GM19240 (cell line): ENCODE measurements at regions not wholly inside any gene's neighbourhood (a gene's known extent, or its start where the extent isn't known, plus 50 kb on each side); places are given as distances from the start of the nearest gene placed in this dataset.
A peak's percentile ranks its signal among the peaks of the same experiment; 100 is the strongest.

ENCODE experiments used
- DNase-seq: peaks from one replicate; pipeline ENCODE4 v3.0.0; 2011; ENCODE audit warnings: low spot score; ENCODE audit not compliant: insufficient read length

DNA sequence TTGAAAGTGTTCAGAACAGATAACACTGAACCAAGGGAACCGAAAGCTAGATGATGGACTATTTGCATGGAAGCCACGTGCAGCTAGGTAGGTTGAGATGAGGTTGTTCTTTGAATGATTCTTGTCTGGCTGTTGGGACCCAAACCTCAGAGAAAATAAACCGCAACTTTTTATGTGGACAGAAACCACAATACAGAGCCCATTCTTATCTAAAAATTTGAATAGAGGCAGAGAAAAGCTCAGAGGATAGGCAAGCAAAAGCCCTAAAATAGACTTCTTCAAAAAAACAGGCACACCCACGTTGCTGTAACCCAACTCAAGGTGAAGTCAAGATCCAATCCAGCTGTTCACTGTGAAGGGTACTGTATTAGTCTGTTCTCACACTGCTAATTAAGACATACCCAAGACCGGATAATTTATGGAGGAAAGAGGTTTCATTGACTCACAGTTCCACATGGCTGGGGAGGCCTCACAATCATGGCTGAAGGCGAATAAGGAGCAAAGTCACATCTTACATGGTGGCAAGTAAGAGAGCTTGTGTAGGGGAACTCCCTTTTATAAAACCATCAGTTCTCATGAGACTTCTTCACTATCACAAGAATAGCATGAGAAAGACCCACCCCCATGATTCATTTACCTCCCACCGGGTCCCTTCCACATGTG, 353.8 kb downstream of the AACS start:
- DNase-seq, result no peak

DNA sequence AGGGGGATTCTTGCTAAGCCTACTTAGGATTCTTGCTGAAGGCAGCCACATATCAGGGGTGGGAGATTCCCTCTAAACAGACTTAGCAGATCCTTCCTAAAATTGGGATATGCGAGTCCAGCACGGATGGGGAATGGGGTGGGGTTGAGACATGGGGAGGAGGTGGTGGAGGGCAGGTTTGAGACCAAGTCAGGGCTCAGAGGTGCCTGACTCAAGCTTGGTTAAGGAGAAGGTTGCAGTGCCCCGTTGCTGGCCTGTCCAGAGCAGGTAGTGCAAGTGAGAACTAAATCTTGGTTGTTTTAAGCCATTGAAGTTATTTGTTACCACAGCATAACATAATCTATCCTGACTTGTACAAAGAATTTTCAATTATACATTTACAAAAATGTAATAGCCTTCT, 359.7 kb downstream of the AACS start:
- DNase-seq, result no peak

DNA sequence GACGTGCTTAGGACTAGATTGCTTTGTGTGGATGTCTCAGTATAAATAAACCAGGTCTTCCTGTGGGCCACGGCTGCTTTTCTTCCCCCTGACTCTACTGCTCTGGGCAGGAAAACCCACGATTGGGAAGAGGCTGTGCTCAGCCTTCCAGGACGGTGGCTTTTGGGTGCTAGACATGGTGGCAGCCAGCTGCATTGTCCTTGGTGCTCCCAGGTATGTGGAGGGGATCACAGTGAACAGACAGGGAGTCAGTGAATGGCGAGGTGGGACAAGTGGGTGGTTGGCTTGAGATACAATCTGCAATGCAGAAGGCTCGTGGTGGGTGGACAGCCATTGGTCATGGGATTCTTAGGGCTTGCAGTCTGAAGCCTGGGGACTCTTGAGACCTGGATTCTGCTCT, 366.3 kb downstream of the AACS start:
- DNase-seq, result no peak

DNA sequence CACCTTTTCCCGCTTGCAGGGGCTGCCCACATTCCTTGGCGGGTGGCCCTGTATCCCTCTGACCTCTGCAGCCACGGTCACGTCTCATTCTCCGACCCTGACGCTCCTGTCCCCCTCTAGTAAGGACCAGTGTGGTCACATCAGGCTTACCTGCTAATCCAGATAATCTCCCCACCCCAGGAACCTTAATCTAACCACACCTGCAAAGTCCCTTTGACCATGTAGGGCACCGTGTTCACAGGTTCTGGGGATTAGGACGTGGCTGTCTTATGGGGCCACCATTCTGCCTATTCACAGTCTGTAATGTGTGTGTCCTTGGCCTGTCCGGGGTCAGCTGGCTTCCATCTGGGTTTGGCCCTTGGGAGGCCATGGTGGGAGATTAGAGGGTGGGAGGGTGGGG, 368.9 kb downstream of the AACS start:
- DNase-seq, result no peak

DNA sequence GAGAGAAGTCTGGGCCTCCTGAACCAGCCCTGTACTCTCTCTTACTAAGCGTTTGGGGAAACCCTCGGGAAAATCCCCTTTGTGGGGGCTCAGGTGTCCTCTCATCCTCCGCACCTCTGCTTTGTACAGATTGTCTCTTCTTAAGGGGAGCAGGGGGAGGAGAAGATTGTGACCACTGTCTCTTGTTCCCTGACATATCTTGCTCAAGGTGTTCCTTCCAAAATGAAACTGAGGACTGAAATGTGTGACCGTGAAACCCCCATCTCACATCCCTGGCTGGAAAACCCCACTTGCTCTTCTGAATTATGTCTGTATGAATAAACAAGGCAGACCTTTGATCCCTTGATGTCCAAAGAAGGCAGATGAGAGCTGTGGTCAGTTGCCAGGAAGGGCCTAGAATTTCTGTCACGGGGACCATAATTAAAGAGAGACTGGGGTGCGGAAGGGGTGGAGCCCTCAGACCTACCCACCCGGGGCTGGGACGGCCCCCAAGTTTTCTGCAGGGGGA, 369.8 kb downstream of the AACS start:
- DNase-seq, result peak; percentile 18

DNA sequence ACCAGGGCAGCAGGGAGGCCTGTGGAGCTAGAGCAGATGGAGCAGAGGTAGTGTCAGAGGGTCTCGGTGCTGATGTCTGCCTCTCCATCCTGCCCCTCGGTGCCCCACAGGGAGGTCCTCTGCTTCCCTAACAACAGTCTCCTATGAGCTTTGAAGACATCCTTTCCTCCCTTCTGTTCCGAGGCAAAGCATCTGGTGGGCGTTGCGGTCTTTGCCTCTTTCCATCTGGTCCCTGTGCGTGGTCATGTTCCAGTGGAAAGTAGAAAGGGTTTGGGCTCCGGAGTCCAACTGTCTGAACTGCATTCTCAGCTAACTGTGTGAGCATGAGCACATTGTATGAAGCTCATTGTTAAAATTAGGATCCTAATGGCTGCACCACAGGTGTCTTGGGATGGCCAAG, 370.6 kb downstream of the AACS start:
- DNase-seq, result no peak

DNA sequence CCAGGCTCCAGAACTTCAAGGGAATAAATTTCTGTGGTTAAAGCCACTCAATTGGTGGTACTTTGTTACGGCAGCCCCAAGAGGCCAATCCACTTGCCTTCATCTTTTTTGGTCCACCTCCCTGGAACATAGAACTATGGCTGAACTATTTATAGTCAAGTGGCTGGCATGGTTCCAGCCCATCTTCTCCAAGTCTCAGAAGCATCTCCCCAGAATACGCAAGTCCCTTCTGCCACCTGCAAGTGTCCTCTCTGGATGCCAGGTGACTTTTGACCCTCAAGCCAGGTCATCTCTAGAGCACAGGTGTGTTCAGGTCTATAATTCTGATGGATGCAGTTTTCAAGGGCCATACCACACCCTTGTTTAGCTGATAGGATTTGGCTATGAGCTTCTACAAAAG, 371.5 kb downstream of the AACS start:
- DNase-seq, result no peak

DNA sequence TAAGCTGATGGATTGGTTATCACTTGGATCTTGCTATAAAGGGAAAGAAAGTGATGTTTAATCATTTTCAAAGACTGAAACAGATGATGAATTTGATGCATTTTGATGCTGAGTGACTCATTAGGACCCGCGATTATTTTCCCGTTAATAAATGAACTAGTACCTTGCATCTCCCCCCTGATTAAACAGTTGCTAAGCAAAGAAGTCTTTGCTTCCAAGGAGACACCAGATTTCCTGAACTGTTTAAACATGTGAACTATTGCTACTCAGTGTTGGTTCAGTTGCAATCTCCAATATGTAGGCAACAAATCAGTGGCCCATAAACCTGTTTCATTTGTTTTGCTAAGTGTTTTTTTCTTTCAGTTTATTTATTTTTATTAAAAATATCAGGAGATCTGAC, 375.2 kb downstream of the AACS start:
- no peak for DNase-seq

DNA sequence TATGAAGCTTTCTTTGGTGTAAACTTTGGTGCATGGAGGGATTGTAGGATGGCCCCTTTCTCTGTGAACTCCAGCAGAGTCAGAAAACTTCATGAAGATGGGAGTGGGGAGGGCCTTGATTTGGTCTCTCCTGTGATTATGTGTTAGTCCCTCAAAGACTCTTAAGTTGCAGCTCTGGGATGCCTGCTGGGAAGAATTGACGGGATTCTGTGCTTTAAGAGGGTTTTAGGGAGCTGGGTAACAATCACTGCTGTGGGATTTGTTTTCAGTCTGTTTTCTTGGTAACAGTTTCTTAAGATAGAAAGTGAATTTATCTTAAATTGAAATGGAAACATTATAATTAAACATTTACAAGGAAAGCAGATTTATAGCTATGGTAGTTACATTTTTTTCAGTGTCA, 378.1 kb downstream of the AACS start:
- DNase-seq, result no peak

DNA sequence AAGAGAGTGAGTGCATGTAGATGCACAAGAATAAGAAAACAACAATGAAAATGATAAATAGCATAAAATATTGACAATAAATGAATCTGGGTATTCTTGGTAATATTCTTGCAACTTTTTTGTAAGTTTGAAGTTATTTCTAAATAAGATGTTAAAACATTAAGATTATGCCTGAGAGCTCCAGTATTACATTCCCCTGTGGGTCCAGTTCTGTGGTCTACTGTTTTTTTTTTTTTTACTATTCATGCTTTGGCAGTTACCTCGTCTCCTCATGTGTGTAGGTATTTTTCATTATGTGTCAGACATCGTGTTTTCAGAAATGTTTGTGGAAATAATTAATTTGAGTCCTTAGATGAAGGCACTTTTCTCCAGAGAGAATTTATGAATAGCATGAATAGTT, 386.2 kb downstream of the AACS start:
- no peak for DNase-seq

DNA sequence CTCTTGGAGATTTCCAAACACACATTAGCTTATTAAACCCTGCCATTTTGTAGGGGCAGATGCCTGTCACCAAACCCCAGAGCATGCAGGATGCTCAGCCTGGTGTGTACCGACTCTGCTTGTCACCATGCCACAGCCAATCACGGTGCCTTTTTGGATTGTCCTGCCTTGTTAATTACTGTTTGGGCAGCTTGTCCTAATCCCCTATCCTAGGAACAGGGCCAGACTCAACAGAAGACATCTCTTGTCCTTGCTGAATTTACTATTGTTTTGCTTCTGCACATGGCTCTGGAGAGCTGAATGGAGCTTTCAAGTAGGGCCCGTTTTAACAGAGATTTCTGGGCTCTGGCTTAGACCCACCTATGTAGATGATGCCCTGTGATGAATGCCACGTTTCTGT, 388.5 kb downstream of the AACS start:
- no peak for DNase-seq

DNA sequence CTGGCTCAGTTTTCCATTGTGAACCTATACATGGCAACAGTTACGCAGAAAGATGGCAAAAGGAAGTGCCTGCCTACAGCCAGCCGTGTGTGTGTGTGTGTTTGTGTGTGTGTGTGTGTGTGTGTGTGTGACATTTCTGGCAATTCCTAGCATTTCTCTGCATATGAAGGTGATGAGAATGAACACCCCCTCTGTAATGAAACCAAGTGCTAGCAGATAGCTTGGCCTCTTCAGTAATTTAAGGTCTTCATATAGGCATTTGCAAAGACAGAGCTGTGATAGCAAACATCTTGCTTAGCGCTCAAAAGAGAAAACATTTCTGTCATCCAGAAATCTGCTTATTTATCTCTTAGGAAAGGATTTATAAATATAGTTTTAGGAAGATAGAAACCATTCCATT, 389.1 kb downstream of the AACS start:
- DNase-seq, result no peak

DNA sequence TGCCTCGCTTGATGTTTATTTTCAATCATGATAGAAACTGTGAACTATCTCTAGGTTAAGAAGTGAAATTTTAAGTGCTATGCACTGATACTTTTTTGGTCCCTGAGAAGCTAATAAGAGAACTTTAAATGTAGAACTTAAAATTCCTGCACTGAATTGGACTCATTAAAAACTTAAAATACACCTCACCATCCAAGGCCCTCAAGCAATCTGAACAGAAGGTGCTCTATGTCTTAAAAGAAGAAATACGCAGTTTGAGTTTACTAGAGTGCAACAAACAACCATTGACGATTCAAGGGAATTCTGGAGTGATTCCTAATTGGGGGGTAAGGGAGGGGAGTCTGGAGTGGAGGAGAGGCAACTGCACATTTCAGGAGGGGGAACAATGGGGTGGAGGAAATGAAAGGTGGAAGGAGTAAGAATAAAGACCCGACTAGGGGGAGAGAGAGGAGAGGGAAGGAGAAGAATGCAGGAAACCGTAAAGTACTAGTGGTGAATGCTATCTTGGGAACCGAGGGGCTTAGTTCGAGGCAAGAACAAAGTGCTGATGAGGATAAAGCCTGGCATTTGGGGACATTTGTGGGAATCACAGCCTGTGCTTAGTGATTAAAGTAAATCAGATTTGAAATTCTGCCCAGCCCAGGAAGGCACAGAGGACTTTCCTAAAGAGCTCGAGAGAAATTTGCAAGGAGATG, 389.7 kb downstream of the AACS start:
- DNase-seq, result no peak

DNA sequence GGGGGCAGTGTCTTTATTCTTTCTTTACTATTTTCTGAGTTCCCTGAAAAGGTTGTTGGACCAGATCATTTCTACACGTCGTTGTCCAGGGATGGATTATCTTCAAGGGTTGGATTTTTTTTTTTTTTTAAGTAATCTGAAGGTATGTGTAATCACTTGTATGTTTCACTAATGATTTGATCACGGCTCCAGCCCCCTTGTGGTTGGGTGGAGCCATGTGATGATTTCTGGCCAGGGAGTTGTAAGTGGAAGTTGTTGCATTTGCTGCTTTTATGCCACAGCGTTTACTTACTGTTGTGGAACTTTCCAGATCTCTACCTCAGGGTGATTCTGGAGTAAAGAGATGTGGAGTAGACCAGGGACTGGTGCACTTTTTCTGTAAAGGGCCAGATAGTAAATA, 390.3 kb downstream of the AACS start:
- DNase-seq, result no peak

DNA sequence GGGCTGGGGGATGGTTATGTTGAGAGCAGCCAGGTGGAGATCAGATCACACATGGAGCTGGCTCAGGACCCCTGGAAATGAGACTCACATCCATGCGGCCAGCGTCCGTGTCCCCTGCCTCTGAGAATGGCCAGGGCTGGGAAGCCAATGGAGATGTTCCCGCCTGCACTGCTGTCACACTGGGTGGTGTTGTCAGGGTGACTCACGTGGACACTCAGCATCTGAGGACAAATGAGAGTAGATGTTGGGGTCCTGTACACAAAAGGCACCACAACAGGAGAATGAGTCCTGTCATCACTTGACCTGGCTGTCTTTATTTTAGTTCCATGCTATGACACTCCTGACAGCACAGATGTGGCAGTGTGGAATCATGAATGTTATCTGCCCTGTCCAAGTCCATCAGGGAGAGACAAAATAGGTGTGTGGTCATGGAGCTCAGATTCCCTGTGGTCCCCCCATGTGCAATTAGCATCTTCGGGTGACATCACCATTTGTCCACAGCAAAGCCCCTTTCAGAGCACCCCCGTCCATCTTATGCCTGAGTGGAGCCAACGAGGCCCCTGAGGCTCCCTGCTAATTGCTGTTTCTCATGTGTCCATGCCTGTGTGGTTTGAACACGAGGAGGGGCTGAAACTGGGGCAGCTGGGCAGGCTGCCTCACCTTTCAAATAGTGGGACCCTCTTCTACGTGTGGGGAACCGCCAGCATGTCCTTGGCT, 393.5 kb downstream of the AACS start:
- no peak for DNase-seq

DNA sequence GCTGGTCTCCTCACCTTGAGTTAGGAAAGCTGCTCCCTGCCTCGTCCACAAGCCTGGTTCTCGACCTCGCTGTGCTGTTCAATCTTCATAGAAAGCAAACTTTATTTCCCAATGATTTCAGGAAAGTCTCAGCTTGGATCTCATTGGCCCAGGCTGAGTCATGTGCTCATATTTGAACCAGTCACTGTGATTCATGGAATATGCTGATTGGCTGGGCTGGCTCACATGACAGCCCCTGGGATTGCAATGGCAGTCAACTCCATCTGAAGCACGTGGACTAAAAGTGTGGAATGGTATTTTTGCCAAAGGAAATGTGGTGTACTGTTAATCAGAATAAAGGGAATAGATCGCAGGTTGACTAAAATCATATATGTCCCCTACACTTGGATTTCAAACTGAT, 396.6 kb downstream of the AACS start:
- no peak for DNase-seq

DNA sequence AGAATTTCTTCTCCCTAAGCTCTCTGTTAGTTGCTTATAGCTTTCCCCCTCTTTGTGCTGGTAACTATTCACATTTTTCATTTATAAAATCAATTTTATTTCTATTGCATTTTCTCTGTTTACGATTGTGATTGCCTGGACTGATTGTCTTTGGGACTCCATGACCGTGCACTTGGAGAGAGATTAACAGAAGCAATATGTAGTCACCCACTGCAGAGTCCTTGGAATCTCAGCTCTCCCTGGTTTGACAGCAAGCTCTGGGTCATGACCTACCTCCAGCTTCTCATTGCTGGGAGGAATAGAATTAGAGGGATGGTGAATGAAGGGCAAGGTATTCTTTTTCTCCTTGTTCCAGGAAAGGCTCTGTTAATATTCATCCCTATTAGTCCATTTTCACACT, 398.2 kb downstream of the AACS start:
- DNase-seq, result no peak

DNA sequence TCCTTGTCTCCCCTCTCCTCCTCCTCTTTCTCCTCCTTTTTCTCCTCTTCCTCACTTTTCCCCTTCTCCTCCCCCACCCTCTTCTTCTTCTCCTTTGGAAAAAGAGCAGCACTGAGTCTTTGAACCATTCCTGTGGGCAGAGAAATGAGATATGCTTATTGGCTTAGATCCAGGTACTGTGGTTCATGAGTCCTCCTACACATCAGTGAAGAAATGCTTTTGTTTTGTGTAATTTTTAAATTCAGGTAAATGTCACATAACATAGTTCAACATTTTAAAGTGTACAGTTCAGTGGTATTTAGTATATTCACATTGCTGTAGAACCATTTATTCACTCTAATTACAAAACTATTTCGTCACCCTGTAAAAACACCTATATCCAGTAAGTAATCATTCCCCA, 402.1 kb downstream of the AACS start:
- no peak for DNase-seq

DNA sequence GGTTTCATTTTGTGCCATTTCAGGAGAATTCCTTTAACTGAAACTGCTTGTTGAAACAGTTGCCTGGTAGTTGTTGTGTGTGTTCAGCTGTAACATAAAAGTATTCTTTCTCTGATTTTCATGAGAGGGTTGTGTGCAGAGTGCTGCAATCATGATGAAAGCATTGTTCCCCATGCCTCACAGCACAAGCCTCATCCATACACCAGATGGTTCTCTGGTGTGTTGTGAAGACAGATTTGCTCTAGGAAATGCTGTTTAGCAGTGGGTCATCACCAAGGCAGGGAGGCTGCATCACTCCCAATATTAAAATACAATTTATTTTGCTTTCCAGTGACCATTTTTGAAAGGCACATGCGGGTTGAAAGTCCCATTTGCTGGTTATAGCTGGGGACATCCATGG, 404.4 kb downstream of the AACS start:
- DNase-seq, result no peak

DNA sequence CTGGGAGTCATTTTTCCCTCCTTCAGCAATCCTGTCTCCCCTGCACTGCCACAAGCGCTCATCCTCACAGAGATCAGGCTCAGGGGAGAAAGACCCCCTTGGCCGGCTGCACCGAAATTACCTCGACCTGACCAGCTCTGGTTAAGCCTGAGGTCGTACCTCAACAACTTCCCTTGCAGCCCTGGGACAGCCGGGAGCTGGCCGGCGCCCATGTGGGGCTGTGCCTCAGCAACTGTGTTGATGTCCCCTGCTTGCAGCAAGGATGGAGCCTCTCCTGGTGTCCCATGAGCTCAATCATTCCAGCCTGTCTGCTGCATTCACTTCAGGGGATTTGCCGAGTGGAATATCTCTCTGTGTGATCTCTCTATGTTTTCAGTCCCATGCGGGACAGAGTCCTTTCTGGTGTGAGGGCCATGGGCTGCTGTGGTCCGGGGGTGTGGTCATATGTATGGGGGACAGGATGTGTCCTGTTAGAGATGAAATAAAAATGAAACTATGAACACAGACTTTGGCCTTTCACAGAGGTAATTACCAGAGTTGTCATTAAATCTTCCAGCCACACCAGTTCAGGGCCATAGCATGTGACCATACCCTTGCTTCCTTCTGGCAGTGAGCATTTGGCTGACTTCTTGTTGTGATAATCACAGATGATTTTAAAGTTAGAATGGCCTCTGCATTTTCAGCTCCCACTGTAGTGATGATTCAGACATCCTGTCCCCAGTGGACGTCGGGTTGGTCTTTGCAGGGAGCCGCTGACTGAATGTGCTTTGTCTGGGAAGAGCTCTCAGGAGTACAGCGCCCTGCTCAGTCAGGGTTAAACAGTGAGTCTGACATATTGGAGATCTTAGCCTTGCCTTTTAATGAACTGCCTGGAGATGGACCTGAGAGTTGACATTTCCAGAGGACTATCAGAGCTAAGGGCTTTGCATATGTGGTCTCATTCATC, 405.9 kb downstream of the AACS start:
- no peak for DNase-seq

DNA sequence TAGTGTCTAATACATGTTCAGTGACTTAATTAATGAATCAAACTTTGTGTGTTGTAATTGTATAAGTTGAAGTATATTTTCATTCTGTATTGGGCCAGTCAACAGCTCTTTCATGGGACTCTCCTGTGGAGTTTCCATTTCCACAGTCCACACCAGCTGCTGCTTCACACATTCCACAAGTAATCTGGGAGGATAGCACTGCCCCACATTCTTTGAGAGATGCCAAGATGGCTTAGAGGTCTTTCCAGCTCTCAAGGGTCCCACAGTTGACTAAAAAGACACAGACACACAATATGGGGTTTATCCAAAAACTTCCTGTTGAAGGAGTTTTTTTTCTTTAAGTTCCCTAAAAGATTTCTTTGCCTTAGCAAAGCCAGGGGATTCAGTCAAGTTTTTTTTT, 408.3 kb downstream of the AACS start:
- no peak for DNase-seq

DNA sequence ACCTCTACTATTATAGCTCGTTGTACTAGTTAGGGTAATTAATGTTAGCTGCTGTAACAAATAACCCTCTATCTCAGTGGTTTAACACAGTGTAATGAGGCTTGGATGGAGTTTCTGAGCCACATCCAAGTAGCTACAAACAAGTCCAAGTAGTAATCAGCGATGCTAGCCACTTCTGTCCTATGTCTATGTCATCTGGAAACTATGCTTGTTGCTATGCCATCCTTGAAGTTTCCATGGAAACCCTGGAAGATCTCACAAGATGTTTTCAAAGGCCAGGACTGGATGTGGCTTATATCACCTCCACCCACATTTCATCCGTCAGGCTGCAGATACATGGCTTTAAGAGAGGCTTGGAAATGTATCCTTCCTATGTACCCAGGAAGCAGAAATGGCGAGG, 422.1 kb downstream of the AACS start:
- DNase-seq, result no peak
